Activated naive CD4-positive, alpha-beta T cell (primary cell): ENCODE measurements at regions not wholly inside any gene's neighbourhood (a gene's known extent, or its start where the extent isn't known, plus 50 kb on each side); places are given as distances from the start of the nearest gene placed in this dataset.
"Not testable (repeated sequence)": the region's sequence is repeated elsewhere in the genome, so short reads cannot be mapped to it uniquely, and the experiment has no call there.

Source experiments
- DNase-seq, 4 experiments: peaks; one replicate each; lab custom pipeline; 2025; lab: John Stamatoyannopoulos, UW

GRCh38 chr2:176969642-176970359 is 242.8 kb upstream of the HNRNPA3 start:
- no peak for DNase-seq

- DNase-seq, result no peak
Measured at GRCh38 chr2:176976736-176977685, 235.6 kb upstream of the HNRNPA3 start.

- no peak for DNase-seq
Measured at GRCh38 chr2:176978921-176979320, 233.7 kb upstream of the HNRNPA3 start.

GRCh38 chr2:176979981-176980710 is 232.4 kb upstream of the HNRNPA3 start:
- DNase-seq, result no peak

GRCh38 chr2:176984987-176985386 is 227.6 kb upstream of the HNRNPA3 start:
- DNase-seq, result no peak

- DNase-seq, result no peak
Measured at GRCh38 chr2:176985871-176986270, 226.7 kb upstream of the HNRNPA3 start.

GRCh38 chr2:176986487-176986886 is 226.1 kb upstream of the HNRNPA3 start:
- DNase-seq, result no peak

- DNase-seq, result no peak
Measured at GRCh38 chr2:176991411-176991810, 221.2 kb upstream of the HNRNPA3 start.

- no peak for DNase-seq
Measured at GRCh38 chr2:176997074-176997791, 215.4 kb upstream of the HNRNPA3 start.

- DNase-seq, result no peak
Measured at GRCh38 chr2:176997792-176998169, 214.8 kb upstream of the HNRNPA3 start.

GRCh38 chr2:176999301-176999700 is 213.3 kb upstream of the HNRNPA3 start:
- DNase-seq, result no peak

GRCh38 chr2:177000061-177000714 is 212.4 kb upstream of the HNRNPA3 start:
- DNase-seq, result no peak

GRCh38 chr2:177000715-177001072 is 211.9 kb upstream of the HNRNPA3 start:
- no peak for DNase-seq

- DNase-seq, result no peak
Measured at GRCh38 chr2:177001334-177001733, 211.3 kb upstream of the HNRNPA3 start.

- DNase-seq, result no peak
Measured at GRCh38 chr2:177002983-177003382, 209.6 kb upstream of the HNRNPA3 start.

- DNase-seq, result not testable (repeated sequence)
Measured at GRCh38 chr2:177007726-177008125, 204.9 kb upstream of the HNRNPA3 start.

- not testable (repeated sequence) for DNase-seq
Measured at GRCh38 chr2:177008662-177009061, 203.9 kb upstream of the HNRNPA3 start.

- no peak for DNase-seq
Measured at GRCh38 chr2:177010146-177010545, 202.4 kb upstream of the HNRNPA3 start.

- no peak for DNase-seq
Measured at GRCh38 chr2:177010861-177011260, 201.7 kb upstream of the HNRNPA3 start.

GRCh38 chr2:177014946-177015345 is 197.6 kb upstream of the HNRNPA3 start:
- DNase-seq, result no peak

GRCh38 chr2:177015356-177015923 is 197.2 kb upstream of the HNRNPA3 start:
- no peak for DNase-seq
